Right atrium auricular region (tissue), 2 donors: ENCODE measurements at regions not wholly inside any gene's neighbourhood (a gene's known extent, or its start where the extent isn't known, plus 50 kb on each side); places are given as distances from the start of the nearest gene placed in this dataset.

Experiments
- DNase-seq: peaks from one replicate; pipeline ENCODE4 v3.0.0-alpha.2; 2019; ENCODE audit warnings: low spot score
- H3K27ac ChIP-seq, 2 donors: fragments of 200-600 bp; sonication (generic); 1 replicate in 1 of 2; 2 replicates in 1 of 2; pipeline ENCODE4 v1.5.1; 2016 to 2019
- H3K27me3 ChIP-seq, 2 donors: fragments of 200-600 bp; sonication (generic); one replicate each; pipeline versions ENCODE4 v1.5.1 to v1.6.0; 2017 to 2019
- H3K36me3 ChIP-seq: fragments of 200-600 bp; sonication (generic); one replicate; pipeline ENCODE4 v1.5.1; 2016
- H3K4me1 ChIP-seq, 2 donors: fragments of 200-600 bp; sonication (generic); one replicate each; pipeline versions ENCODE4 v1.5.1 to v1.6.0; 2017 to 2019
- H3K4me3 ChIP-seq, 2 donors: fragments of 200-600 bp; sonication (generic); 1 replicate in 1 of 2; 2 replicates in 1 of 2; pipeline ENCODE4 v1.5.1; 2017 to 2019; ENCODE audit warnings: mild to moderate bottlenecking in 1 of 2, moderate library complexity in 1 of 2
- H3K9me3 ChIP-seq, 2 donors: fragments of 200-600 bp; sonication (generic); one replicate each; pipeline ENCODE4 v1.5.1; 2019
- TF ChIP-seq, protein P1 (sequence below), 2 donors: fragments of 200-600 bp; sonication (generic); IDR thresholded peaks; one replicate each; pipeline ENCODE4 v1.5.1; 2019; ENCODE audit warnings: antibody characterized with exemption in 2 of 2

- no peaks in the 10 kb centered on the region for H3K4me1 ChIP-seq
Observed at GRCh38 chr15:24861014-24861690, 93.6 kb upstream of the SNRPN start.

GRCh38 chr15:24862726-24863521 is 91.9 kb upstream of the SNRPN start:
- Histone ChIP-seq H3K27ac (peak overlapping the region in 1 of 2 donors; percentile 32), H3K4me1 (no peaks in the 10 kb centered on the region), H3K9me3 (no peaks in the 10 kb centered on the region), H3K27me3 (no peaks in the 10 kb centered on the region), H3K4me3 (no peak overlapping the region), H3K36me3 (no peaks in the 10 kb centered on the region)
- TF ChIP-seq, protein P1, sequence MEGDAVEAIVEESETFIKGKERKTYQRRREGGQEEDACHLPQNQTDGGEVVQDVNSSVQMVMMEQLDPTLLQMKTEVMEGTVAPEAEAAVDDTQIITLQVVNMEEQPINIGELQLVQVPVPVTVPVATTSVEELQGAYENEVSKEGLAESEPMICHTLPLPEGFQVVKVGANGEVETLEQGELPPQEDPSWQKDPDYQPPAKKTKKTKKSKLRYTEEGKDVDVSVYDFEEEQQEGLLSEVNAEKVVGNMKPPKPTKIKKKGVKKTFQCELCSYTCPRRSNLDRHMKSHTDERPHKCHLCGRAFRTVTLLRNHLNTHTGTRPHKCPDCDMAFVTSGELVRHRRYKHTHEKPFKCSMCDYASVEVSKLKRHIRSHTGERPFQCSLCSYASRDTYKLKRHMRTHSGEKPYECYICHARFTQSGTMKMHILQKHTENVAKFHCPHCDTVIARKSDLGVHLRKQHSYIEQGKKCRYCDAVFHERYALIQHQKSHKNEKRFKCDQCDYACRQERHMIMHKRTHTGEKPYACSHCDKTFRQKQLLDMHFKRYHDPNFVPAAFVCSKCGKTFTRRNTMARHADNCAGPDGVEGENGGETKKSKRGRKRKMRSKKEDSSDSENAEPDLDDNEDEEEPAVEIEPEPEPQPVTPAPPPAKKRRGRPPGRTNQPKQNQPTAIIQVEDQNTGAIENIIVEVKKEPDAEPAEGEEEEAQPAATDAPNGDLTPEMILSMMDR (IDR thresholded peaks at IDR 0.05) = no peak
- no peak for DNase-seq

More at GRCh38 chr15:24861014-24861690, 93.6 kb upstream of the SNRPN start:
- no peak overlapping the region for H3K4me3 ChIP-seq
- DNase-seq = no peak
- no peak overlapping the region for H3K27ac ChIP-seq
- no peaks in the 10 kb centered on the region for H3K36me3 ChIP-seq
- TF ChIP-seq, protein P1 (IDR thresholded peaks at IDR 0.05) = no peak
- no peaks in the 10 kb centered on the region for H3K9me3 ChIP-seq
- H3K27me3 ChIP-seq = no peaks in the 10 kb centered on the region

DNA sequence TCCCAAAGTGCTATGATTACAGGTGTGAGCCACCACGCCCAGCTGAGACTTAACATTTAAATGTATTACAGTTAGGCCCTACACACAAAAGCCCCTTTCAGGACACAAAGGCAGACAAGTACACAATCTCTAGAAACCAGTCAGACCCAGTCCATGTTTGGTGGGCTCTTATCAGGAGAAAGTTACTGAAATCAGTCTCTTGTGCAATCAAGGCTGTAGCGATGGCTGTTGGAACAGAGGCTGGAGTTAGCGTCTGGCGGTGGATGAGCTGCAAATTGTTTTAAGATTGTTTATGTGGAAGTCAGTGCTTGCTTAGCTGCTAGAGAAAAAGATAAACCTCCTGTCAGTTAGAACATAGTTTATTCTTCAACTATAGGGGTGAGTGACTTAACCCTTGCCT is 89.5 kb upstream of the SNRPN start:
- Histone ChIP-seq H3K36me3 (no peaks in the 10 kb centered on the region), H3K27ac (no peak overlapping the region), H3K9me3 (no peaks in the 10 kb centered on the region), H3K4me1 (no peaks in the 10 kb centered on the region), H3K4me3 (no peak overlapping the region), H3K27me3 (no peaks in the 10 kb centered on the region)
- TF ChIP-seq, protein P1 (IDR thresholded peaks at IDR 0.05) = no peak
- no peak for DNase-seq

DNA sequence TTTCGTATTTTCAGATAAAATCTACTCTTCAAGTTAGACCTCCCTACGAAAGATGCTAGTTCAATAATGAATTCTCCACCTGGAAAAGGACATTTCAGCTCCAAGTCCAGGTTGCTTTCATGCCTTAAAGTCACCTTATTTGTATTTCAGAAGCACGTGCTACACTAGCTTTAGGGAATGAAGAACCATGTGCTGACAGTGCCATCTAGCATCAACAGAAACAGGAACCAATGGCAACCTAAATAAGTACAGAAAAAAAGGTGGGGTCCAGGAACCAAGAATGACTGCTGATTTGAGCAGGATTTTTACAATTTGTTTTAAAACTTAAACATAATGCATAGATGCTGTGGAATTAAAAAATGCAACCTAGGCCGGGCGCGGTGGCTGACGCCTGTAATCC is 77.6 kb upstream of the SNRPN start:
- H3K36me3 ChIP-seq = no peaks in the 10 kb centered on the region
- TF ChIP-seq, protein P1 (IDR thresholded peaks at IDR 0.05) = no peak
- no peak for DNase-seq
- no peak overlapping the region for H3K27ac ChIP-seq
- H3K4me1 ChIP-seq = no peaks in the 10 kb centered on the region
- H3K9me3 ChIP-seq = no peaks in the 10 kb centered on the region
- no peaks in the 10 kb centered on the region for H3K27me3 ChIP-seq
- no peak overlapping the region for H3K4me3 ChIP-seq

- DNase-seq = no peak
- peak overlapping the region; percentile 21 to 44 for H3K4me3 ChIP-seq
- no peaks in the 10 kb centered on the region for H3K36me3 ChIP-seq
- H3K4me1 ChIP-seq = no peaks in the 10 kb centered on the region
- no peaks in the 10 kb centered on the region for H3K9me3 ChIP-seq
- peak overlapping the region in 1 of 2 donors; percentile 35 for H3K27ac ChIP-seq
- no peaks in the 10 kb centered on the region for H3K27me3 ChIP-seq
- TF ChIP-seq, protein P1 (IDR thresholded peaks at IDR 0.05) = no peak
Observed at GRCh38 chr15:24878153-24878552, 76.6 kb upstream of the SNRPN start.
